ENCODE measurements at regions not wholly inside any gene's neighbourhood (a gene's known extent, or its start where the extent isn't known, plus 50 kb on each side); places are given as distances from the start of the nearest gene placed in this dataset.

DNA sequence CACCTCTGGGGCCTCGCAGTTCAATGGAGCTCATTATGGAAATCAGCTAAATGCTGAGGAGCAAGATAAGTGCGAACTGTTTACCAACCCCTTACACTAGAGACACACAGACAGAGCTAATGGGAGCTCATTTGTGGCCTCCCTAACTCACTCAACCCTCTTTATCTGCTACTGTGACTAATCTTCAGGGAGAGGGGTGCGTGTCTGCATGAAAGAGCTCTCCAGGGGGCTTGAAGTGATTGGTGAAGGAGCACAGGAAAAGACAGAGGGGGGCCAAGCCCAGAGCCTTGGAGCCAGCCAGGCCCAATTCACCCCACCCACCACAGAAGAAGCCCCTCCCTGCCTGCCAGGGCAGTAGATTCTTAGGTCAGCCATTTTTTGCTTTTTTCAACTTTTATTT lies 466.8 kb upstream of the BRINP1 start:
- TF ChIP-seq POLR2AphosphoS5 (IDR thresholded peaks at IDR 0.05; ENCODE audit: low read depth, low read length), result no peak
- TF ChIP-seq POLR2A (IDR thresholded peaks at IDR 0.05; ENCODE audit: low read depth, low read length), result no peak
- TF ChIP-seq TAF1 (IDR thresholded peaks at IDR 0.05; ENCODE audit: low read depth, low read length), result no peak
- TF ChIP-seq SPI1 (IDR thresholded peaks at IDR 0.05; ENCODE audit: low read depth, low read length), result no peak

Data from GM12891 (cell line).